ENCODE measurements at regions not wholly inside any gene's neighbourhood (a gene's known extent, or its start where the extent isn't known, plus 50 kb on each side); places are given as distances from the start of the nearest gene placed in this dataset.

GRCh38 chr20:24095756-24096155, 107.2 kb upstream of the GGTLC1 start:
- DNase-seq (ENCODE audit: low read depth) = no peak
- TF ChIP-seq CTCF (IDR thresholded peaks at IDR 0.05; ENCODE audit: low read depth, low read length, missing control alignments) = no peak
- no peak overlapping the region for H3K4me3 ChIP-seq (ENCODE audit: low read depth, low read length)

GRCh38 chr20:24095303-24095702, 106.7 kb upstream of the GGTLC1 start:
- no peak for TF ChIP-seq CTCF (IDR thresholded peaks at IDR 0.05; ENCODE audit: low read depth, low read length, missing control alignments)
- no peak overlapping the region for H3K4me3 ChIP-seq (ENCODE audit: low read depth, low read length)
- no peak for DNase-seq (ENCODE audit: low read depth)

- no peak for TF ChIP-seq CTCF (IDR thresholded peaks at IDR 0.05; ENCODE audit: low read depth, low read length, missing control alignments)
- DNase-seq (ENCODE audit: low read depth) = no peak
- H3K4me3 ChIP-seq (ENCODE audit: low read depth, low read length) = no peak overlapping the region
Observed at GRCh38 chr20:24089576-24089975, 101.0 kb upstream of the GGTLC1 start.

GRCh38 chr20:24086121-24086520, 97.5 kb upstream of the GGTLC1 start:
- no peak for DNase-seq (ENCODE audit: low read depth)
- no peak for TF ChIP-seq CTCF (IDR thresholded peaks at IDR 0.05; ENCODE audit: low read depth, low read length, missing control alignments)
- no peak overlapping the region for H3K4me3 ChIP-seq (ENCODE audit: low read depth, low read length)

- DNase-seq (ENCODE audit: low read depth) = no peak
- no peak for TF ChIP-seq CTCF (IDR thresholded peaks at IDR 0.05; ENCODE audit: low read depth, low read length, missing control alignments)
- no peak overlapping the region for H3K4me3 ChIP-seq (ENCODE audit: low read depth, low read length)
Observed at GRCh38 chr20:24084281-24084680, 95.7 kb upstream of the GGTLC1 start.

- no peak for TF ChIP-seq CTCF (IDR thresholded peaks at IDR 0.05; ENCODE audit: low read depth, low read length, missing control alignments)
- no peak overlapping the region for H3K4me3 ChIP-seq (ENCODE audit: low read depth, low read length)
- DNase-seq (ENCODE audit: low read depth) = no peak
Observed at GRCh38 chr20:24081077-24081476, 92.5 kb upstream of the GGTLC1 start.

- no peak for TF ChIP-seq CTCF (IDR thresholded peaks at IDR 0.05; ENCODE audit: low read depth, low read length, missing control alignments)
- no peak overlapping the region for H3K4me3 ChIP-seq (ENCODE audit: low read depth, low read length)
- no peak for DNase-seq (ENCODE audit: low read depth)
Observed at GRCh38 chr20:24079661-24080412, 91.3 kb upstream of the GGTLC1 start.

All from GM12864 (cell line).